HK-2 (cell line): ENCODE measurements at regions not wholly inside any gene's neighbourhood (a gene's known extent, or its start where the extent isn't known, plus 50 kb on each side); places are given as distances from the start of the nearest gene placed in this dataset.
"Not testable (repeated sequence)": the region's sequence is repeated elsewhere in the genome, so short reads cannot be mapped to it uniquely, and the experiment has no call there.

Source experiments
- DNase-seq: peaks from one replicate; pipeline ENCODE4 v3.0.0-alpha.2; 2018; ENCODE audit not compliant: unreplicated experiment

DNA sequence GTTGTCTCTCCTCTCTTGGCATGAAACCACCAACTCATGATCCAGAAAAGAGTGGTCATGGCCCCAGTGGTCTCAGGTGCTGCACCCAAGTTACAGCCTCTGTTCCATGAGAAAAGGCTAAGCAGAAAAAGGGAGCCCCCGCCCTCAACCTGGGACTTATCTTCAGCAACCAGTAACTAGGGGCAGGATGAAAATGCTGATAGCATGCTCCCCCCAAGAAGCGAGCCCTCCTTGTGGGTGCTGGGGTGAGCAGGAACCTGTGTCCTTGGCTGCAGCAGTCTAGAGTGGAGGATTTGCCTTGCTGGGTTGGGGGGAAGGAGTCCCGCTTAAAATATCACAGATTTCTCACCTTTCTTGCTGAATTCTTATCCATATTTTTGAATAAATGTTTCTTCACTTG lies 490.0 kb downstream of the SUCLG1 start:
- DNase-seq: no peak

GRCh38 chr2:83967854-83968253 lies 491.2 kb downstream of the SUCLG1 start:
- DNase-seq: no peak

DNA sequence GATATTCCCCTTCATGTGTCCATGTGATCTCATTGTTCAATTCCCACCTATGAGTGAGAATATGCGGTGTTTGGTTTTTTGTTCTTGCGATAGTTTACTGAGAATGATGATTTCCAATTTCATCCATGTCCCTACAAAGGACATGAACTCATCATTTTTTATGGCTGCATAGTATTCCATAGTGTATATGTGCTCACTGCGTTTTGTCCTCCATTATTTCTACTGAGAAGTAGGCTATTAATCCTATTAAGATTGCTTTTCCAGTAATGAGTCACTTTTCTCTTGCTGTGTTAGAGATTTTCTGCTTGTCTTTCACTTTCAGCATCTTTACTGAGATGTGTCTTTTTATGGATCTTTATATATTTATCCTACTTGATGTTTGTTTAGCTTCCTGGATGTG lies 492.1 kb downstream of the SUCLG1 start:
- DNase-seq: not testable (repeated sequence)

DNA sequence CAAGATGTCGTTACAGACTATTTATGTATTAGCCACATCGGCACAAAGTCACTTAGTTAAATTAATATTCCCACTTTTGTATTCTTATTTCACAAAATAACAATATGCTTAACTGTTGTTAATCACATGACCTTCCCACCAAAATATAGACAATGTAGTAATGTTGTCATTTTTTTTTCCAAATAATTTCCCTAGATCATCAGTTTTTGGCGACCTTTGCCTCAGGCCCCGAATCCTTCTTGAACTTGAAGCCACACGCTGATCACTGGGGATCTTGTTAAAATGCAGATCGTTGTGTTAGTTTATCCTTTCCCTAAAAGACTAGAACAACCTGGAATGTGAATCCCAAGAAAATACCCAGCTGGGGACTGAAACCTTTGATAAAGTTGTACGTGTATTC lies 497.6 kb downstream of the SUCLG1 start:
- no peak for DNase-seq

DNA sequence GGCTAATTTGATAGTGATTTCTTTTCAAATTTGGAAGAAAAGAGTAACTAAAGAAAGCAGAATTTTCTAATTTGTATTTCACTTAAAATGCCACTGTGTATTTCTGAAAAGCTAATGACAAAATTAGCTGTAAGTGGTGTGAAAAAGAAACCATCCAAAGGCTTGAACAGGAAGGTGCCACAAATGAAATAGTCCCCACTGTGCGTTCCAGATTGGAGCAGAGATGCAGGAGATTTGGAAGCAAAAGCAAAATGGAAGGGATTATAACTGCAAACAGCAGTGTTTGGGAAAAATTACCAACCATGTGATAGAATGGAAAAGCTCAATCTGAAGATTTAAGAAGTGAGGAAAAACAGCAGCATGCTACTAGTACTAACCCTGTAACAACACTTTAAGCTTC lies 498.7 kb downstream of the SUCLG1 start:
- DNase-seq: no peak

- no peak for DNase-seq
Observed at GRCh38 chr2:83959266-83959665, 499.8 kb downstream of the SUCLG1 start.

DNA sequence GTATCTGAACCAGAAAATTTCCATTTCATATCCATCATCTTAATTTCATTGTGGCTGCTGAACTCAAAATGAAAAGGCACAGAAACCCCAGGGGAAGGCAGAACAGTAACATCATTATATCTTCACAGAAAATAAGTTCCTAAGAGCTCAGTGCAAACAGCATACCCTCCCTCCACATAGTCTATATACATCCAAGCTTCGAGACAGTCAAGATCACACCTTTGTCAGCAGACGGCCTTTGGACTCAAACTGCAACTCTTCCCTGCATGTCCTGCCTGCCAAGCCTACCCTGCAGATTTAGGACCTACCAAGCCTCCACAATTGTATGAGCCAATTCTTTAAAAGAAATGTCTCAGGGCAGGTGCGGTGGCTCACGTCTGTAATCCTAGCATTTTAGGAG lies 502.1 kb downstream of the SUCLG1 start:
- DNase-seq: no peak

- no peak for DNase-seq
Observed at GRCh38 chr2:83953697-83954096, 505.4 kb downstream of the SUCLG1 start.

GRCh38 chr2:83951378-83951947 lies 507.6 kb downstream of the SUCLG1 start:
- no peak for DNase-seq

DNA sequence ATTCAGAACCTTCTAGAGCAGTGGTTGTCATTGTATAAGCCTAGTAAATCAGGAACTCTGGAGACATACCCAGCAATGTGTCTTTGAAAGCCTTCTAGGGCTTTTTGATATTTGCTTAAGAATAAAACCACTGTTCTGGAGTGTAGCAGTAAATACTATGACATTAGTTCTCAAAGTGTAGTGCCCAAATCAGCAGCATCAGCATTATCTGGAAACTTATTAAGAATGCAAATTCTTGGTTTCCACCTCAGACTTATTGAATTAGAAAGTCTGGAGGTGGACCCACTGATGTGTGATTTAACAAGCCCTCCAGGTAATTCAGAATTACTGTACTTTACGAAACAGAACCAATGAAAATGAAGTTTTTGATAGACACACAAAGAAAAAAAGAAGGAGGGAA lies 509.7 kb downstream of the SUCLG1 start:
- no peak for DNase-seq

GRCh38 chr2:83944191-83944590 lies 514.9 kb downstream of the SUCLG1 start:
- no peak for DNase-seq

GRCh38 chr2:83943265-83943664 lies 515.8 kb downstream of the SUCLG1 start:
- no peak for DNase-seq

DNA sequence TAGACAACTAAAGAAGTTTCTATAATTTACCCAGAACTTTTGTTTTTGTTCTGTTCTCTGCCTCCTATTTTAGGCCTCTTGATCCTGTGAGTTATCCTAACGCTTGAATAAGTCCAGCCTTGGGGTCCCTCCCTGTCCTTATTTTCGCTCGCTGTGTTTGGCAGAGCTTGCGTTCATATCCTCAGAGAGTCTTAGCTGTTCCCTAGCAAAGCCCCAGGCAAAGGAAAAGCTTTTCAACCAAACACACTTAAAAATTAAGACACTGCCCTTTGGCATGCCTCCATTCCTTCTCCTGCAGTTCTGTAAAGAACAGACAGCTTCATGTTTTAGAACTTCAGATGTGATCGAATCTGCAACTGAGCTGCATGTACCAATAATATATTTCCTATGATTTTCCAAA lies 517.2 kb downstream of the SUCLG1 start:
- no peak for DNase-seq

- DNase-seq: no peak
Observed at GRCh38 chr2:83933749-83934148, 525.3 kb downstream of the SUCLG1 start.

GRCh38 chr2:83923531-83923930 lies 535.5 kb downstream of the SUCLG1 start:
- DNase-seq: no peak

DNA sequence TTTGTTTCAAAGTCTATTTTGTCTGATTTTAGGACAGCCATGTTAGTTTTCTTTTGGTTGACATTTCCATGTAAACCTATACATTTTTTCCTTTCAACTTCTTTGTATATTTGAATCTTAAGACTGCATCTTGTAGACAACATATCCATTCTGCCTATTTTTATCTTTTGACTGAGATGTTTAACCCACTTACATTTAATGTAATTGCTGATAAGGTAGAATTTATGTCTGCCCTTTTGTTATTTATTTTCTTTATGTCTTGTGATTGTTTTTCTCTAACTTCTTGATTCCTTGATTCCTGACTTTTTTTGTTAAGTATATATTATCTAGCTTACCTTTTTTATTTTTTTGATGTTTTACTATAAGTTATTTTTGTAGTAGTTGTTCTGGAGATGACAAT lies 542.5 kb downstream of the SUCLG1 start:
- DNase-seq: no peak

DNA sequence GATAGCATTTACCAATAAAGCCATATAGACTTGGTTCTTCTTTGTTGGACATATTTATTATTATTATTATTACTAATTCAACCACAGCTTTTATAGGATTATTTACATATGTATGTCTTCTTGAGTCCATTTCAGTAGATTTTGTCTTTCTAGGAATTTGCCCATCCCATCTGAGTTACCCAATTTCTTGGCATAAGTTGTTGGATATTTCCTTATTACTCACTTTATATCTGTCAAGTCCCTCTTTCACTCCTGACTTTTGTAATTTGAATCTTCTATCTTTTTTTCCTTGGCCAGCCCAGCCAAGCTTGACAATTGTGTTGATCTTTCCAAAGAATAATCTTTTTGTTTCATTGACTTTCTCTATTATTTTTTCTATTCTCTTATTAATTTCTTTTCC lies 543.7 kb downstream of the SUCLG1 start:
- no peak for DNase-seq

DNA sequence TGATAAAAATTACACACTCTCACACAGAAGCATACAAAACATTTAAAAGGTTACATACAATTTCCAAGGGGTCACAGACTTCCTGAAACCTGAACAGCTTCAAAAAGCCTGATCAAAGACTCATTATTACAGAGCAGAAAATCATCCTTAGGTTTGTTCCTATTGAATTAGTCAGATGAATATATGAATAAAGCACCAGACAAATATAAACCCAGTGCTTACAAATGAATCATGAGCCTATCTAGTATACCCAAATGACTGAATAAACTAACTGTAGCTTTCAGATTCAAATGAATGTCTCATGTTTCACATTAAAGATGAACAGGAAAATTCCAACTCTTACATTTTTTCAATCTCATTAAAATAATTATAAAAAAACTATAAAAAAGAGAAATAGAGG lies 550.3 kb downstream of the SUCLG1 start:
- DNase-seq: no peak

- no peak for DNase-seq
Observed at GRCh38 chr2:83901317-83901716, 557.8 kb downstream of the SUCLG1 start.

- no peak for DNase-seq
Observed at GRCh38 chr2:83900862-83901261, 558.2 kb downstream of the SUCLG1 start.

DNA sequence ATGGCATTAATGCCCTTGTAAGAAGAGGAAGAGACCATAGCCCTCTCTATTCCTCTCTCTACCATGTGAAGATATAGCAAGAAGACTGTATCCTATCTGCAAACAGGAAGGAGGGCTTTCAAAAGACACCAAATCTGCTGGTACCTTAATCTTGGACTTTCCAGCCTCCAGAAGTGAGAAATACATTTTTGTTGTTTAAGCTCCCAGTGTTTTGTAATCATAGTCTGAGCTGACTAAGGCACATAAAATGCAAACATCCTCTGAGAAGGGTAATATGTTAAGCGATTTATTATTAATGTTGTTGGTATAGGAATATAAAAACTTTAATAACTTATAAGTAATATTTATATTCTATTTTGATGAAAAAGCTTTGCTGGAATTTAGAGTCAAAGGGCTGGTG lies 559.8 kb downstream of the SUCLG1 start:
- DNase-seq: no peak

DNA sequence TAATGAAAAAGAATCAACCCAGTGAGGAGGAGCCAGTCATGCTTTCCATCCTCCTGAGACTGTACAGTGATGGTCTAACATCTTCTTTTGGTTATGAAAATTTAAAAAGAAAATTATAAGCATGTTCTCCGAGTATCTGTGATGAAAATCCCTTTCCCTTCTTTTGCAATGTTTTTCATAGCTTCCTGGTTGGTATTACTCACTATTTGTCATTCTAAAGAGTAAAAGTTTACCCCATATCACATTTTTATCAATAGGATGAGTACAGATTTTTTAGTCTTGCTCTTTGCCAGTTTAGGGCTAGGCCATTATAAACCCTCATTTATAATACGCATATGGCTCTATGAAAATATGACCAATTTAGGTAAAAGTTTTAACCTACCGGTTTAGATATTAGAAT lies 564.1 kb downstream of the SUCLG1 start:
- no peak for DNase-seq

DNA sequence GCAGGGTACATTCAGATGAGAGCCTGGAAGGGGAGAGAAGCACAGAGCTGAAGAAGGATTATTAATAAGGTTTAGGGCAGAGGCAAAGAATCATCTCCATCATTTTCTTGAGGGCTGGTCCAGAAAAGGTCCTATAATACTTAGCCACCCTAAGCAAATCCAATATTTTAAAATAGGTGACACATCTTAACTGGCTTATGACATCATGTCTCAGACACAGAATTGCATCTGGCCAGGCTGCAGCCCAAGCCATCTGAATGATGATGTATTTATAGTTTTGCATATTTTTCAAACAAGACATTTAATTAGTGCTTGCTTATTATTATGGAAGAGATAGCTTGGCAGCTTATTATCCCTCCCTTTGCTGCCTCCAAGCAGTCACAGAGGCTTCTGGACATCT lies 571.3 kb downstream of the SUCLG1 start:
- no peak for DNase-seq

GRCh38 chr2:83879127-83879526 lies 580.0 kb downstream of the SUCLG1 start:
- no peak for DNase-seq

- DNase-seq: not testable (repeated sequence)
Observed at GRCh38 chr2:83877261-83877660, 581.8 kb downstream of the SUCLG1 start.
